A549 (cell line): ENCODE measurements at regions not wholly inside any gene's neighbourhood (a gene's known extent, or its start where the extent isn't known, plus 50 kb on each side); places are given as distances from the start of the nearest gene placed in this dataset.
A peak's percentile ranks its signal among the peaks of the same experiment; 100 is the strongest.
"Not testable (repeated sequence)": the region's sequence is repeated elsewhere in the genome, so short reads cannot be mapped to it uniquely, and the experiment has no call there.

ENCODE experiments used
- ATAC-seq, 2 experiments: fragments of 200-7000 bp in 1 of 2; fragments of >200 bp in 1 of 2; cut with Nextera tagmentation in 1 of 2; cut with Tn5 transposase in 1 of 2; 3 replicates each; pipeline versions ENCODE4 v1.8.0 to v1.9.1; 2018 to 2020; ENCODE audit warnings: mild to moderate bottlenecking in 1 of 2, moderate library complexity in 1 of 2
- CTCF ChIA-PET: fragments of 300-600 bp; sonication (Branson Sonifier 250); formaldehyde crosslinking; extraction: SDS; loops from one replicate; lab custom pipeline; 2021; ENCODE audit warnings: antibody characterized with exemption, inconsistent platforms; lab: Yijun Ruan, JAX
- POLR2A ChIA-PET: fragments of 350-600 bp; formaldehyde crosslinking; extraction: SDS; loops from one replicate; lab custom pipeline; 2021; ENCODE audit warnings: antibody characterized with exemption, inconsistent platforms; lab: Yijun Ruan, JAX
- DNase-seq, 2 experiments: peaks; one replicate each; pipeline versions ENCODE4 v3.0.0 to v3.0.0-alpha.2; 2011 to 2016; ENCODE audit warnings: low read depth in 1 of 2, low spot score in 1 of 2
- FAIRE-seq: peaks from 2 replicates; lab custom pipeline; 2011; peaks lifted over from hg19 to GRCh38; lab: Jason Lieb, UNC
- H3K27ac ChIP-seq, 2 experiments: fragments of >200 bp; sonication (Bioruptor Twin); formaldehyde crosslinking; 3 replicates each; pipeline ENCODE4 v1.5.1; 2016 to 2017
- H3K4me1 ChIP-seq: fragments of >200 bp; sonication (Bioruptor Twin); formaldehyde crosslinking; 3 replicates; pipeline ENCODE4 v1.6.1; 2016
- H3K4me2 ChIP-seq: fragments of >200 bp; sonication (Bioruptor Twin); formaldehyde crosslinking; 3 replicates; pipeline ENCODE4 v1.6.1; 2016
- H3K4me3 ChIP-seq: fragments of >200 bp; sonication (Bioruptor Twin); formaldehyde crosslinking; 3 replicates; pipeline ENCODE4 v1.5.1; 2016
- H3K9me3 ChIP-seq: fragments of >200 bp; sonication (Bioruptor Twin); formaldehyde crosslinking; 3 replicates; pipeline ENCODE4 v1.6.1; 2016
- CBX2 ChIP-seq: fragments of 200-600 bp; sonication (generic); IDR thresholded peaks from 2 replicates; pipeline ENCODE4 v1.6.1; 2016; ENCODE audit warnings: low read depth, mild to moderate bottlenecking, borderline replicate concordance
- CHD4 ChIP-seq: fragments of 200-600 bp; sonication (generic); IDR thresholded peaks from 2 replicates; pipeline ENCODE4 v1.6.1; 2016; ENCODE audit warnings: antibody characterized with exemption, mild to moderate bottlenecking, borderline replicate concordance
- CTCF ChIP-seq: fragments of >200 bp; sonication (Bioruptor Twin); formaldehyde crosslinking; IDR thresholded peaks from 3 replicates; pipeline ENCODE4 v1.5.1; 2016
- EHF ChIP-seq: fragments of 250-450 bp; sonication (Bioruptor Pico); IDR thresholded peaks from 2 replicates; pipeline ENCODE4 v1.5.0; 2020; ENCODE audit warnings: mild to moderate bottlenecking
- ELK1 ChIP-seq: fragments of 150-350 bp; IDR thresholded peaks from 2 replicates; pipeline ENCODE4 v1.6.1; 2014; ENCODE audit warnings: low read depth, mild to moderate bottlenecking, low read length
- ESRRA ChIP-seq: fragments of 150-350 bp; IDR thresholded peaks from 2 replicates; pipeline ENCODE4 v1.6.1; 2014; ENCODE audit warnings: mild to moderate bottlenecking, low read length, borderline replicate concordance
- FOSB ChIP-seq: fragments of 250-450 bp; sonication (Bioruptor Pico); IDR thresholded peaks from 2 replicates; pipeline ENCODE4 v1.5.0; 2020; ENCODE audit warnings: mild to moderate bottlenecking, moderate library complexity
- GATA3 ChIP-seq: IDR thresholded peaks from 2 replicates; pipeline ENCODE4 v1.6.1; 2012; ENCODE audit warnings: borderline replicate concordance
- NPAS2 ChIP-seq: fragments of 250-450 bp; sonication (Bioruptor Pico); IDR thresholded peaks from 2 replicates; pipeline ENCODE4 v1.8.0; 2022; ENCODE audit warnings: mild to moderate bottlenecking, moderate library complexity, borderline replicate concordance
- WGBS: methylation state at CpG from one replicate; pipeline ENCODE4 v1.1.6; 2017; ENCODE audit errors: missing lambda C conversion rate; 5-methylcytosine and 5-hydroxymethylcytosine counted together

GRCh38 chr13:21297914-21298831, 121.7 kb downstream of the MRPL57 start (continued):
- TF ChIP-seq CTCF: peak; percentile 62

- H3K4me1 ChIP-seq: peaks cover 3% of the 10 kb centered on the region; the same call in 1 of the 3 replicates
- H3K9me3 ChIP-seq: no peaks in the 10 kb centered on the region
- WGBS: 98% methylated on average over 6 of the region's 6 CpGs
- ChIA-PET CTCF (no interaction called here), POLR2A (no interaction called here)
- no peak overlapping the region for H3K4me2 ChIP-seq
- DNase-seq (no peak), FAIRE-seq (no peak), ATAC-seq (no peak)
- H3K4me3 ChIP-seq: no peak overlapping the region
- H3K27ac ChIP-seq: no peak overlapping the region
- no peak for TF ChIP-seq FOSB (CRISPR knock-in tag)
- no peak for TF ChIP-seq GATA3
- no peak for TF ChIP-seq EHF (CRISPR knock-in tag)
- TF ChIP-seq NPAS2 (CRISPR knock-in tag): no peak
- TF ChIP-seq ELK1: no peak
- TF ChIP-seq CHD4: no peak
- TF ChIP-seq CBX2: no peak
- TF ChIP-seq CTCF: no peak
- no peak for TF ChIP-seq ESRRA
Observed at GRCh38 chr13:21304256-21304655, 127.8 kb downstream of the MRPL57 start.

DNA sequence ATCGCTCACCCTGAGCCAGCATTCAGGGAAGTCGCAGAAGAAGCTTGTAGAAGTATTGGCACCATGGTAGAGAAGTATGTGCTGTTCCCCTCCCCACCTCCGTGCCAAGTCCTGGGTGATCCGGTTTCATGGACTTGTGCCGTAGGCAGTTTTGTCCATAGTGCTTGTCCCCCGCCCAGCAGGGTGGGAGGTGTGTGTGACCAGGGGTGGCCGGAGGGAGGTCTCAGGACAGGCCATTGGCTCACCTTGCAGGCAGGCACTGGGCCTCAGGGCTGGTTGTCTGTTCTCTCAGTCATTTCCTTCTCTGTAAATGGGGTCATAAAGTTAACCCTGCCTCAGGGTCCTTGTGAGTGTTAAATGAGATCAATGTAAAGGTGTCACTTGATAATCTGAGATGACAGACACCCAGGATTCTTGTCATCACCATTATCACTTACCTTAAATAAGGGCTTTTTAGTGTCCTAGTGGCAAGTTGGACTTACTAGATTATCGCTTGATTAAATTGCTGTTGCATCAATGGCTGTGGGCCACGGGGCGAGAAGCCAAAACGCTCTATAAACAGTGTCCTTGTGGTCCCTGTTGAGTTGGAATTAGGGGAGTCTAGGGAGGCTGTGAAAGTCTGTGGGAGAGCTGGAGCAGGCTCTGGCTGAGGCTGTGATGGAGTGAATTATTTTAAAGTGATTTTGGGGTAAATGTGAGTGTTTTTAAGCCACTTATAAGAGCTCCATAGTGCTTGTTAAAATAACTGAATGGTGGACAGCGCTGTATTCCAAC, 130.0 kb downstream of the MRPL57 start:
- H3K27ac ChIP-seq, POLR2A ChIA-PET, FAIRE-seq, H3K4me2 ChIP-seq, DNase-seq, H3K4me1 ChIP-seq, H3K4me3 ChIP-seq, H3K9me3 ChIP-seq, ATAC-seq: not testable (repeated sequence)
- CTCF ChIA-PET: interaction anchor here (0.9 kb wide), 1 partner anchor 9 kb away, joined by 3 read pairs; no protein-coding TSS in a partner anchor
- 85% methylated on average over 12 of the region's 12 CpGs for WGBS

DNA sequence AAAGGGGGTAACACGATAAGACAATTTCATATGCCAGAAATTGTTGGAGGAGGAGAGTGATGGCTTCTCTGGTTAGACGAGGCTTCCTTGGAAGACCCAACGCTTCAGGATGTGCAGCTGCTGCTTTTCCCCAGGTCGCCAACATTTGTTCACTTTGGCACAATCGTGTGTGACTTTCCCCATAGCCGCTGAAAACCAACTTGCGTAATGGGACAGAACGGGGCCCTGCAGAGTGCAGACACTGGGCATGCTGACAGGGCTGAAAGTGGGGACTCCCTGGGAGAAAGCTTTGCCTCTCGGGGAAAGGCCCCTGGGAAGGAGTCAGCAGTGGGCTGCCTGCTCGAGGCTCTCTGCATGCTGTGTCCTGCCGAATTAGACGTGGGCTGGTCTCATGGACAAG, 130.7 kb downstream of the MRPL57 start:
- CTCF ChIA-PET, ATAC-seq, FAIRE-seq: not testable (repeated sequence)

More for the DNA sequence above, 130.7 kb downstream of the MRPL57 start:
- WGBS: 96% methylated on average over 8 of the region's 12 CpGs
- DNase-seq, H3K4me1 ChIP-seq, POLR2A ChIA-PET, H3K4me2 ChIP-seq, H3K9me3 ChIP-seq, H3K4me3 ChIP-seq, H3K27ac ChIP-seq: not testable (repeated sequence)
